Dedifferentiated amniotic fluid mesenchymal stem cell (primary cell): ENCODE measurements at regions not wholly inside any gene's neighbourhood (a gene's known extent, or its start where the extent isn't known, plus 50 kb on each side); places are given as distances from the start of the nearest gene placed in this dataset.
"Not testable (repeated sequence)": the region's sequence is repeated elsewhere in the genome, so short reads cannot be mapped to it uniquely, and the experiment has no call there.

Experiments
- DNase-seq: peaks from one replicate; pipeline ENCODE4 v3.0.0-alpha.2; 2016; ENCODE audit errors: extremely low spot score

DNA sequence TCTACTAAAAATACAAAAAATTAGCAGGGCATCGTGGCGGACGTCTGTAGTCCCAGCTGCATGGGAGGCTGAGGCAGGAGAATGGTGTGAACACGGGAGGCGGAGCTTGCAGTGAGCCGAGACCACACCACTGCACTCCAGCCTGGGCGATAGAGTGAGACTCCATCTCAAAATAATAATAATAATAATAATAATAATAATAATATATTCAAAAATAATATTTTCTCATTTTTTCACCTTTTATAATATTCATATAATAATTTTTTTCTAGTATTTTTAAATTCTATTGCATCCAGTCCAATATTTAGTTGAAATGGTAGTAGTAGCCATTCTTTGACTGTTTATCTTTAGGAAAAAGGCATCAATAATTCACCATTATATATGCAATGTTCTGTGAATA lies 1767.7 kb upstream of the ACO1 start:
- not testable (repeated sequence) for DNase-seq

- DNase-seq = no peak
Observed at GRCh38 chr9:30622561-30622960, 1761.9 kb upstream of the ACO1 start.

GRCh38 chr9:30628915-30629567 lies 1755.4 kb upstream of the ACO1 start:
- no peak for DNase-seq

DNA sequence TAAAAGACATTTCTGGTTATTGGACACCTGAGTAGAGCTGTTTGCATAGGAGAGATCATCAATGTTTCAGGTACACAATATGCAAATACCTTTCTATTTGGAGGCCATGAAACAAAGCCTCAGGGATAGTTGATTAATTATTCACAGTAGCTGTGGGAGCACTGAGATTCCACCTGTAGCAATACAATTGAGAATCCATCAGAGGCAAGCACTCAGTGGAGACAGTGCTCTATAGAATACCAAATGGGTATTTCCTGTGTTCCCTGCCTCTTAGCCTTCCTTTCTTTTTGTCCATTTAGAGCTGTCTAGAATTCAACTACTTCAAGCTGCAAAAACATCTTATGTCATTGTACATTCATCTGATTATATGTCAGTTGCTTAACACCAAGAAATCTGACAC lies 1754.0 kb upstream of the ACO1 start:
- no peak for DNase-seq

DNA sequence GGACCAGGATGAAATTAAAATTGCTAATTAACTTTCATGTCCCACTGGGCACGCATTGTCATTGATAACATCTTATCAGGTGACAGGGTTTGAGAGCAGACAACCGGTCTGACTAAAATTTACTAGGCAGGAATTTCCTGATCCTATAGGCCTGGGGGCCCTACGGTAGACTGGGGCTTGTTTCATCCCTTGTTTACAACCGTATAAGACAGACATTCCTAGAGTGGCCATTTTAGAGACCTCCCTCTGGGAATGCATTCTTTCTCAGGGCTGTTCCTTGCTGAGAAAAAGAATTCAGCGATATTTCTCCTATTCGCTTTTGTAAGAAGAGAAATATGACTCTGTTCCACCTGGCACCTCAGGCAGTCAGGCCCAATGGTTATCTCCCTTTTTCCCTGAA lies 1737.8 kb upstream of the ACO1 start:
- DNase-seq = not testable (repeated sequence)

DNA sequence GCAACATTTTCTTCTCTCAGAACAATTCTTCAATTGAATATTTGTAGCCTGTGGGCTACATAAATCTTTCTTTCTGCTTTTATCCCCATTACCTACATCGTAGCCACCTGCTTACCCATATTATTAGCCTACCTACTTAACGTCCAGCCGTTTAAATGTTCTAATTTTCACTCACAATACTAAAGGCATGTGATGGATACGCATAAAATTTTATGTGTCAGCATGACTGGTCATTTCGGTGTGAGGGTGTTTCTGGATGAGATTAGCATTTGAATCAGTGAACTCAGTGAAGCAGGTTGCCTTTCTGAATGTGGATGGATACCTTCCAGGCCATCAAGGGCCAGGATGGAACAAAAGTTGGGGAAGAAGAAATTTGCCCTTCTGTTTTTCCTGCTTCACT lies 1722.5 kb upstream of the ACO1 start:
- no peak for DNase-seq

DNA sequence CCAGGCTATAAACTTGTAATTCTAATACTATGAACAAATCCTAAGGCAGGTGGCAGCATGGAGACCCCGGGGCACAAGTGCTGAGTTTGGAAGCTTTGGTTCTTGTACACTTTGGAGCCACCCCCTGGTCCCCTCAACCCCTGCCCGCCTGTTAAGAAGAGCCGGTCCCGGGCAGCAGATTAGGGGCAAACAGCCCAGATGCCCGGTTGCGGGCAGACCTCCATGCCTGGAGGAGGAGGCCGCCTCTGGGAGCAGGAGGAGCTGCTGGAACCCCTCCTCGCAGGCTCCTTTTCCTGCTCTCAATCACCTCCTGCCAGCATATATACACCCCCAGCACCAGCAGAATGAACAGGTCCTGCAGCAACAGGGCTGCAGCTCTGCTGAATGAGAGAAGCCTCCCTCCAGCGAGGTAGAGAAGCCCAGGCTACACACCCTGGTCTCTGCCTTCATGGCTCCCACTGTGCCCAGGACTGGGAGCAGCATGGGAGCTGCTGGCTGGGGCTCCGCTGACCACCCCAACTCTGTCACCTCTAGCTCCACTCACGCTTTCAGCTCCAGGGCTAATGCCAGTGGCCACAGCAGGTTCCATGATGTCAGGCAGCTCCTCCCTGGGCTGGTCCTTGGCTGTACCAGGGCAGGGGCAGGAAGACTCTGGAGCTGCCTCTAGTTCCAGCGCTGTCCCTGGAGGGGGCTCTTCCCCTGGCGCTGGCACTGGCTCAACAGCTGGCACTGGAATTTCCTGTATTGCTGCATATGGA lies 1713.5 kb upstream of the ACO1 start:
- no peak for DNase-seq

DNA sequence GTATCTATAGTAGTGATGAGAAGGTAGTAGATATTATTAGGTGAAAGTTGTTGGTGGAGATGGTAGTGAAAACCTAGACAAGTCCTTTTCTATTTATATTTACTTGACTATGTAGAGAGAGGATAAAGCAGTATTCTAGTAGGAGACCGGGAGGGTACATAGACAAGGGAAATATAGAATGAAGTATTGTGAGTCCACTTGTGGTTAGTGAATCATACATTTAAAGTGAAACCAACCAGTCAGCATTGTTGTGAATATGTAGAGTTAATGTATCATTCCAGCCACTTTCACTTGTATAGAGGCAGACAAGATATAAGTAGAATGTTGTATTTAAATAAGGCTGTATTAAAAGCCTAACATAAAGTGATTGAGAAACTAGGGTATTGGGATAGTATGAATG lies 1711.3 kb upstream of the ACO1 start:
- no peak for DNase-seq

DNA sequence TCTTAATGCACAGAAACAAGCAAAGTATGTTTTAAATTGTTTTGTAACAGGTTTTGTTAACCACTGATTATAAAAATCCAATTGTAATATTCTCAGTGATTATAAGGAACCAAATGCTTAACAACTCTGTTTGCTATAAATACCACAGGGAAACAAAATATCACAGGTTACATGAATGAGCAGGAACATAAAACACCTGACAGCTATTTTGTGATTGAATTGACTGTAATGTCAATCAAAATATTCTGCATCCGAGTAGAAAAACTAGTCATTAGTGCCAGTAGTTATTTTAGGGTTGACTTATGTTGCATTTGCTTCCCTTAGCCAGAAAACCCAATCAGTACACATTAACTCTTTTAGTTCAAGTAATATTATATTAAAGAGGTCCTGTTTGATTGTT lies 1707.8 kb upstream of the ACO1 start:
- no peak for DNase-seq

- DNase-seq = no peak
Observed at GRCh38 chr9:30677221-30677620, 1707.2 kb upstream of the ACO1 start.

GRCh38 chr9:30688801-30689200 lies 1695.6 kb upstream of the ACO1 start:
- no peak for DNase-seq

- no peak for DNase-seq
Observed at GRCh38 chr9:30697958-30698357, 1686.5 kb upstream of the ACO1 start.

GRCh38 chr9:30711591-30711990 lies 1672.9 kb upstream of the ACO1 start:
- DNase-seq = no peak

GRCh38 chr9:30713243-30713642 lies 1671.2 kb upstream of the ACO1 start:
- DNase-seq = no peak

- DNase-seq = no peak
Observed at GRCh38 chr9:30714389-30714788, 1670.1 kb upstream of the ACO1 start.

- no peak for DNase-seq
Observed at GRCh38 chr9:30718483-30718882, 1666.0 kb upstream of the ACO1 start.

DNA sequence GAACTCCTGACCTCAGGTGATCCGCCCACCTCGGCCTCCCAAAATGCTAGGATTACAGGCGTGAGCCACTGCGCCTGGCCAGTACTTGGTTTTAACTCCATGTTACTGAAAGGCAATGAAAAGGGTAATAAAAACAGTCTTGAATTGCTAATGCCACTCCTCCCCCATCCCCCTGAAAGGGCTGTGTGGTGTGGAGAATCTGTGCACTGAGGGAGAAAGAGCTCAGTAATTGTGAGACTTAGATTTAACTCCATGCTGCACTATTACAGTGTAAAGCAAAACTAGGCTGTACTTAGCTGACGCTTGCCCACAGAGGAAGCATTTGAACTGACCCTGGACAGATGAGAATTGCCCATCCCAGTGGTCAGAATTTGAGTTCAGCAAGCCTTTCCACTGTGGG lies 1662.4 kb upstream of the ACO1 start:
- DNase-seq = no peak

GRCh38 chr9:30723656-30724055 lies 1660.8 kb upstream of the ACO1 start:
- DNase-seq = no peak

DNA sequence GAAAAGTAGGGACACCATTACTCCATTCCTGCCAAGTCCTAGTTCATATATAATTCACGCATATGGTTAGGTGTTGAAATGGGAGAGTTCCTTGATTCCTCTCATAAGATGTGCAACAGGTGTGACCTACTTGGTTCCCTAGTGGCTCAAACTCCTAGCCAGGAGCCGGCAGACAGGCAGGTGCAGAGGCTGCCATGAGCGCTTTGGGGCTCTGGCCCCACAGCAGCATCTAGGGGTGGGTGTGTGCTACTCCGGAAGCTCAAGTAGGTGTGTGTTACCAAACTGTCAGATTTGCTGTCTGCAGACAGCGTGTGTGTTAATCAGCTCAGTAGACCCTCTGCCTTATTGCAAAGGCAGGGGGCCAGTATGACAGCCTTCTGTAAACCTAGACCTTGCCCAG lies 1652.4 kb upstream of the ACO1 start:
- DNase-seq = no peak

DNA sequence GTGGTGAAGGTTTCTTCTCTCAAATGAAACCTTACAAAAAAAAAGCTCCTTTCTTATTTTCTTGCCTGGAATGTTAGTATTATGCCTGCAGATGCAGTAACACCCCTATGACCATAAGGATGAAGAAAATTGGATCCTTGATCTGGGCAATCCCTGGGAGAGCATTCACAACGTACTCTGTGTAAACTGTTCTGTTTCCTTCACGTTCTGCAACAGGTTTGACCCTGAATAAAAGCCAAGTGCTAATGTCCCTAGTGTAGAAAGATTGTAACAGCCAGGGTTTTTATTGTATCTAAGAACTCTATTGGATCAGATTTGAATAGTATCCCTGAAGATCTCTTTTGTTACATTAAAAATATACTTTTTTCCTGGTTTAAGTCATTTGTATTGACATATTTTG lies 1639.6 kb upstream of the ACO1 start:
- DNase-seq = no peak

- DNase-seq = no peak
Observed at GRCh38 chr9:30746589-30746988, 1637.9 kb upstream of the ACO1 start.

DNA sequence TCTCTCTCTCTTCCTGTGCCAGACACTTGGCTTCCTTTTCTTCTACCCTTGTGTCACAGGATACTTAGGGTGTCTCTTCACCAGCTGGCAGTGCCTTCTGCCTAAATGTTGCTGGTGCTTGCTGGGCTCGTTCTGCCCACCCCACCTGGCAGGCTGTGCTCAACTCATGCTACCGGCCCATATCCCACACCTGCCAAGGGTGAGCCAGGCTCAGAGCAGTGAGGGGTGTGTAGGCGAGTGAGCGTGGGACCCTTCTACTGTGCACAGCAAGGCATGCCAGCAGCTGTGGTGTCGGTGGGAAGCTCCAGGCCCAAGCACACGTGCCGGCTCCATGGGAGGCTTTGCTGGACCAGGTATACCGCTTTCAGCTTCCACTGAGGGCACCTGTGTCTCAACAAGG lies 1626.7 kb upstream of the ACO1 start:
- no peak for DNase-seq

DNA sequence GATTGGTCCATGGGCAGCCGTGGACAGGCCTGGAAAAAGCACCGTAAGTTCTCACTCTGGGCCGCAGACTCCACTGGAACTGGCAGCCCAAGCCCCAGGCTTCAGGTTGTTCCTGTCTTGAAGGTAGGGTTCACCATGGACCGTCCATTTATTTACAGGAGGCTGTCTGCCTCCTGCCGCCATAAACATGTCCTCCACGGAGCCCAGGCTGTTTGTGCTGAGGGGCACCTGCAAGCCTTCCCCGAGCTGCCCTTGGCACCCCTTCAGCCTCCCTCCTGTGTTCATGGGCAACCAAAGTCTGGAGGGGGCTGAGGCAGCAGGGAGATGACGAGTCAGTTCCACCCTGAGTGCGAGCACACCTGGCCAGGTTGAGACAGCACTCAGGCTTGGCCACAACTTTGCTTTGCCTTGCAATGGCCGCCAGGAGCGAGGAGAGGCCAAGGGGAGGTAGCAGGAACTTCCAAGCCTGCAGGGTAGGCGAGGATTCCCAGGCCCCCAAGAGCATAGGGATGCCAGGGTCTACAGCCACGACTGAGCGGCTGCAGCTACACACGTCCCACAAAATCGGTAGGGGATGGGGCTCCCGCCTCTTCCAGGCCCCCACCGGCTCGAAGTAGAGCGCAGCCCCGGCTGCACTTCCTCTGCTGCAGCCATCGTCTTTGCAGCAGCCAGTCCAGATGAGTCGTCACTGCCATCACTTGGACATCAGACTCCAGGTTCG lies 1625.6 kb upstream of the ACO1 start:
- DNase-seq = no peak
